K562 (cell line): ENCODE measurements at regions not wholly inside any gene's neighbourhood (a gene's known extent, or its start where the extent isn't known, plus 50 kb on each side); places are given as distances from the start of the nearest gene placed in this dataset.

Experiments used
- ATAC-seq: fragments of 200-7000 bp; cut with Tn5 transposase; 3 replicates; pipeline ENCODE4 v1.9.1; 2020; ENCODE audit warnings: moderate library complexity
- BruUV-seq: library from RNA; stranded (reverse); fragments of 400-500 nt; replicated peaks from 2 replicates; lab custom pipeline; 2021; lab: Mats Ljungman, UMichigan
- CTCF ChIA-PET: fragments of 300-600 bp; formaldehyde crosslinking; extraction: SDS; loops from one replicate; lab custom pipeline; 2021; ENCODE audit warnings: low intra/inter-chr PET ratio; lab: Yijun Ruan, JAX
- POLR2A ChIA-PET: fragments of 300-600, 350-650 bp; sonication (Branson Sonifier 250); formaldehyde crosslinking; extraction: SDS; loops from one replicate; lab custom pipeline; 2021; ENCODE audit warnings: antibody characterized with exemption, inconsistent platforms; lab: Yijun Ruan, JAX
- DNase-seq, 4 experiments: peaks; one replicate each; pipeline versions ENCODE4 v3.0.0 to v3.0.0-alpha.2; 2011 to 2018; ENCODE audit warnings: low spot score in 3 of 4, mixed read lengths in 3 of 4; ENCODE audit errors: extremely low read depth in 1 of 4
- FAIRE-seq: peaks from 2 replicates; lab custom pipeline; 2011; peaks lifted over from hg19 to GRCh38; lab: Jason Lieb, UNC
- H2AFZ ChIP-seq: 2 replicates; pipeline ENCODE4 v1.6.0; 2011; ENCODE audit warnings: low read depth, low read length, control low read depth, inconsistent platforms
- H3K27ac ChIP-seq: fragments of 200-600 bp; 3 replicates; pipeline ENCODE4 v1.8.0; 2011; ENCODE audit warnings: low read depth, mild to moderate bottlenecking, control low read depth, inconsistent platforms, low read length, moderate library complexity, mixed read lengths; ENCODE audit errors: extremely low read depth
- H3K27me3 ChIP-seq, 2 experiments: fragments of 300-600 bp in 1 of 2; 2 replicates in 1 of 2; 3 replicates in 1 of 2; pipeline versions ENCODE4 v1.6.0 to v1.8.0; 2011; ENCODE audit warnings: inconsistent platforms in 2 of 2, low read length in 2 of 2, mild to moderate bottlenecking in 1 of 2, mixed read lengths in 1 of 2, moderate library complexity in 1 of 2; ENCODE audit not compliant: control insufficient read depth in 2 of 2, insufficient read depth in 2 of 2
- H3K36me3 ChIP-seq: fragments of 300-600 bp; 3 replicates; pipeline ENCODE4 v1.8.0; 2011; ENCODE audit warnings: mild to moderate bottlenecking, low read length, inconsistent platforms; ENCODE audit not compliant: control insufficient read depth, insufficient read depth
- H3K4me1 ChIP-seq, 2 experiments: fragments of 200-600 bp in 1 of 2; replicated peaks in 1 of 2; 2 replicates in 1 of 2; 3 replicates in 1 of 2; pipeline versions ENCODE4 v1.5.1 to v1.8.0; 2011; ENCODE audit warnings: inconsistent platforms in 2 of 2, low read length in 2 of 2, mild to moderate bottlenecking in 1 of 2, mixed read lengths in 1 of 2, moderate library complexity in 1 of 2; ENCODE audit not compliant: control insufficient read depth in 2 of 2, insufficient read depth in 2 of 2
- H3K4me2 ChIP-seq: 2 replicates; pipeline ENCODE4 v1.6.1; 2011; ENCODE audit warnings: low read length, control low read depth, inconsistent platforms, mixed read lengths; ENCODE audit not compliant: insufficient read depth
- H3K4me3 ChIP-seq: fragments of 200-600 bp; sonication (generic), shearing (Covaris generic); 2 replicates; pipeline ENCODE4 v1.5.1; 2016; ENCODE audit warnings: control low read depth, inconsistent platforms
- H3K79me2 ChIP-seq: fragments of 200-600 bp; 3 replicates; pipeline ENCODE4 v1.8.0; 2011; ENCODE audit warnings: low read length, inconsistent platforms; ENCODE audit not compliant: control insufficient read depth, insufficient read depth
- H3K9ac ChIP-seq, 2 experiments: 2 replicates each; pipeline versions ENCODE4 v1.6.0 to v1.6.1; 2011; ENCODE audit warnings: low read depth in 2 of 2, low read length in 2 of 2, control low read depth in 1 of 2, inconsistent platforms in 1 of 2, mild to moderate bottlenecking in 1 of 2, mixed read lengths in 1 of 2; ENCODE audit not compliant: insufficient read depth in 1 of 2
- H3K9me1 ChIP-seq: one replicate; pipeline ENCODE4 v1.6.0; 2011; ENCODE audit warnings: inconsistent platforms, mild to moderate bottlenecking, low read length, moderate library complexity; ENCODE audit not compliant: control insufficient read depth, insufficient read depth
- H3K9me3 ChIP-seq: replicated peaks from 2 replicates; pipeline ENCODE4 v1.5.1; 2011; ENCODE audit warnings: low read depth, low read length, inconsistent platforms; ENCODE audit not compliant: control insufficient read depth, insufficient read depth
- H4K20me1 ChIP-seq: replicated peaks from 2 replicates; pipeline ENCODE4 v1.6.1; 2011; ENCODE audit warnings: low read length, inconsistent platforms, mixed read lengths; ENCODE audit not compliant: control insufficient read depth, insufficient read depth
- CBFA2T2 ChIP-seq: fragments of 450-650 bp; conservative IDR thresholded peaks from 2 replicates; pipeline ENCODE4 v1.6.1; 2017; ENCODE audit warnings: mild to moderate bottlenecking
- GTF2F1 ChIP-seq: IDR thresholded peaks from 2 replicates; pipeline ENCODE4 v1.6.1; 2011; ENCODE audit warnings: low read depth, low read length, improper control_type of control experiment
- HSF4 ChIP-seq: fragments of 250-450 bp; sonication (Bioruptor Pico); IDR thresholded peaks from 2 replicates; pipeline ENCODE4 v2.1.2; 2022; ENCODE audit warnings: mild to moderate bottlenecking, moderate library complexity, borderline replicate concordance
- MAFF ChIP-seq: IDR thresholded peaks from 2 replicates; pipeline ENCODE4 v1.6.1; 2012; ENCODE audit warnings: low read length, improper control_type of control experiment
- NFXL1 ChIP-seq: fragments of 450-650 bp; formaldehyde crosslinking; IDR thresholded peaks from 2 replicates; pipeline ENCODE4 v1.4.0; 2021; ENCODE audit warnings: mild to moderate bottlenecking
- NFYB ChIP-seq: IDR thresholded peaks from 2 replicates; pipeline ENCODE4 v1.6.1; 2011; ENCODE audit warnings: mild to moderate bottlenecking, moderate library complexity; ENCODE audit not compliant: insufficient read length; ENCODE audit errors: extremely low read depth
- PML ChIP-seq: IDR thresholded peaks from 2 replicates; pipeline ENCODE4 v1.6.1; 2012; ENCODE audit warnings: low read length, inconsistent platforms
- SIN3A ChIP-seq, 2 experiments: fragments of 150-350 bp in 1 of 2; IDR thresholded peaks; 2 replicates each; pipeline ENCODE4 v1.6.1; 2011 to 2016; ENCODE audit warnings: borderline replicate concordance in 2 of 2, low read depth in 2 of 2, low read length in 2 of 2, mild to moderate bottlenecking in 2 of 2, moderate library complexity in 2 of 2; ENCODE audit not compliant: control insufficient read depth in 1 of 2
- SNRNP70 ChIP-seq: fragments of 200-400 bp; formaldehyde crosslinking; optimal IDR thresholded peaks from 2 replicates; pipeline ENCODE3; 2017; ENCODE audit warnings: low read depth, low read length
- ZKSCAN8 ChIP-seq: fragments of 200-800 bp; sonication (Bioruptor generic); IDR thresholded peaks from 2 replicates; pipeline ENCODE4 v1.6.1; 2016; ENCODE audit warnings: missing genetic modification characterization, missing compliant biosample characterization
- ZNF431 ChIP-seq: sonication (generic); formaldehyde crosslinking; IDR thresholded peaks from 2 replicates; pipeline ENCODE4 v1.8.0; 2022; ENCODE audit warnings: mild to moderate bottlenecking, missing genetic modification reagents
- WGBS: fragments of 100-300 bp; shearing (Covaris generic); methylation state at CpG from one replicate; pipeline ENCODE4 v1.1.6; 2016; ENCODE audit warnings: low coverage, mixed read lengths; ENCODE audit not compliant: insufficient coverage; ENCODE audit errors: missing lambda C conversion rate; 5-methylcytosine and 5-hydroxymethylcytosine counted together
- in situ Hi-C: fragments of 300-500 bp; cut with MboI; formaldehyde crosslinking; loops from 4 replicates; pipeline ENCODE4 v1.15.0; 2018; ENCODE audit warnings: inconsistent platforms, mixed read lengths
- intact Hi-C: fragments of 100-400 bp; cut with micrococcal nuclease; formaldehyde crosslinking; loops from 2 replicates; pipeline ENCODE4 v1.14.2; 2022

GRCh38 chr5:24906689-24907088 lies 261.9 kb upstream of the CDH10 start:
- ATAC-seq (no peak), FAIRE-seq (no peak), DNase-seq (no peak)
- Histone ChIP-seq H3K4me3 (no peak overlapping the region), H3K36me3 (no peaks in the 10 kb centered on the region), H3K4me2 (no peak overlapping the region), H3K79me2 (no peaks in the 10 kb centered on the region), H2AFZ (no peak overlapping the region), H3K9ac (no peak overlapping the region), H3K27me3 (no peaks in the 10 kb centered on the region), H4K20me1 (no peaks in the 10 kb centered on the region), H3K4me1 (no peaks in the 10 kb centered on the region), H3K9me1 (no peaks in the 10 kb centered on the region), H3K27ac (no peak overlapping the region), H3K9me3 (no peaks in the 10 kb centered on the region)
- WGBS, result 0% methylated on average over 1 of the region's 1 CpG
- CTCF ChIA-PET, result no interaction called here
- in situ Hi-C loops, result no loop called here
- BruUV-seq, result no TSS peak
- POLR2A ChIA-PET, result no interaction called here
- TF ChIP-seq MAFF, result no peak
- intact Hi-C loops, result no loop called here

- H2AFZ ChIP-seq, result no peak overlapping the region
- no TSS peak for BruUV-seq
- no peaks in the 10 kb centered on the region for H3K4me1 ChIP-seq
- FAIRE-seq (no peak), DNase-seq (no peak), ATAC-seq (no peak)
- H4K20me1 ChIP-seq, result no peaks in the 10 kb centered on the region
- no peak overlapping the region for H3K4me2 ChIP-seq
- H3K9ac ChIP-seq, result no peak overlapping the region
- no peak for TF ChIP-seq SNRNP70
- no peak for TF ChIP-seq NFYB
- TF ChIP-seq ZNF431 (CRISPR knock-in tag), result no peak
- no peak for TF ChIP-seq NFXL1
- TF ChIP-seq ZKSCAN8 (CRISPR knock-in tag), result no peak
- TF ChIP-seq CBFA2T2, result no peak
- TF ChIP-seq PML, result no peak
- no peak for TF ChIP-seq GTF2F1
- TF ChIP-seq SIN3A (IDR thresholded peaks at IDR 0.05; ENCODE audit: borderline replicate concordance in 2 of 2, control insufficient read depth in 1 of 2, low read depth in 2 of 2, low read length in 2 of 2), result no peak
- TF ChIP-seq HSF4 (CRISPR knock-in tag), result no peak
- ChIA-PET POLR2A (no interaction called here), CTCF (no interaction called here)
- in situ Hi-C loops (no loop called here), intact Hi-C loops (no loop called here)
- H3K36me3 ChIP-seq, result no peaks in the 10 kb centered on the region
- H3K4me3 ChIP-seq, result no peak overlapping the region
- H3K27ac ChIP-seq, result no peak overlapping the region
- no peaks in the 10 kb centered on the region for H3K9me3 ChIP-seq
- H3K9me1 ChIP-seq, result no peaks in the 10 kb centered on the region
- 3% methylated on average over 2 of the region's 2 CpGs for WGBS
- no peaks in the 10 kb centered on the region for H3K27me3 ChIP-seq
- no peaks in the 10 kb centered on the region for H3K79me2 ChIP-seq
Measured at GRCh38 chr5:24904981-24905517, 260.3 kb upstream of the CDH10 start.
